ENCODE measurements at regions not wholly inside any gene's neighbourhood (a gene's known extent, or its start where the extent isn't known, plus 50 kb on each side); places are given as distances from the start of the nearest gene placed in this dataset.

DNA sequence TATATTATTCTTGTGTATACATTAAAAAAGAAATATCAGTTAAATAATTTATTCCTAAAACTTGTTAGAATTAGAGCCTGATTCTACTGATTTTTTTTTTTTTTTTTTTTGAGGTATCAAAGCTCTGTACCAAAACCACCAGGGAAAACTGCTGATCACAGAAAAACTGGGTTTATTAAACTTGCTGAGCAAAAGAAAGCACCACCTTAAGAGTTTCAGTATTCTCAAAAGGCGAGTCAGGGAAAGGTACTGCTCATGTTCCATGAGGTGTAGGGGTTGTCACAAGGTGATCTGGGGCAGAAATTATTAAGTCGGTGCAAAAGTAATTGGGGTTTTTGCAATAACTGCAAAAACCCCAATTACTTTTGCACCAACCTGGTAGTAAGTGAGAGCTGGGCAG is 51.7 kb upstream of the KLF7 start:
- TF ChIP-seq, protein P1, sequence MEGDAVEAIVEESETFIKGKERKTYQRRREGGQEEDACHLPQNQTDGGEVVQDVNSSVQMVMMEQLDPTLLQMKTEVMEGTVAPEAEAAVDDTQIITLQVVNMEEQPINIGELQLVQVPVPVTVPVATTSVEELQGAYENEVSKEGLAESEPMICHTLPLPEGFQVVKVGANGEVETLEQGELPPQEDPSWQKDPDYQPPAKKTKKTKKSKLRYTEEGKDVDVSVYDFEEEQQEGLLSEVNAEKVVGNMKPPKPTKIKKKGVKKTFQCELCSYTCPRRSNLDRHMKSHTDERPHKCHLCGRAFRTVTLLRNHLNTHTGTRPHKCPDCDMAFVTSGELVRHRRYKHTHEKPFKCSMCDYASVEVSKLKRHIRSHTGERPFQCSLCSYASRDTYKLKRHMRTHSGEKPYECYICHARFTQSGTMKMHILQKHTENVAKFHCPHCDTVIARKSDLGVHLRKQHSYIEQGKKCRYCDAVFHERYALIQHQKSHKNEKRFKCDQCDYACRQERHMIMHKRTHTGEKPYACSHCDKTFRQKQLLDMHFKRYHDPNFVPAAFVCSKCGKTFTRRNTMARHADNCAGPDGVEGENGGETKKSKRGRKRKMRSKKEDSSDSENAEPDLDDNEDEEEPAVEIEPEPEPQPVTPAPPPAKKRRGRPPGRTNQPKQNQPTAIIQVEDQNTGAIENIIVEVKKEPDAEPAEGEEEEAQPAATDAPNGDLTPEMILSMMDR (IDR thresholded peaks at IDR 0.05): no peak
- TF ChIP-seq POLR2AphosphoS5 (IDR thresholded peaks at IDR 0.05; ENCODE audit: low read depth, low read length): no peak

Measured in Panc1 (cell line).